HG03439 (cell line): ENCODE measurements at regions not wholly inside any gene's neighbourhood (a gene's known extent, or its start where the extent isn't known, plus 50 kb on each side); places are given as distances from the start of the nearest gene placed in this dataset.

Experiments used
- ATAC-seq: cut with Tn5 transposase; IDR thresholded peaks from one replicate; pipeline ENCODE4 v1.9.1; 2021; ENCODE audit warnings: mild to moderate bottlenecking, moderate library complexity; ENCODE audit not compliant: unreplicated experiment

GRCh38 chr5:18829539-18829938 is 1158.5 kb downstream of the CDH18 start:
- no peak for ATAC-seq

- no peak for ATAC-seq
These were observed 1137.8 kb downstream of the CDH18 start for GRCh38 chr5:18850216-18850615.

GRCh38 chr5:18872978-18873377 is 1115.0 kb downstream of the CDH18 start:
- ATAC-seq = no peak

- no peak for ATAC-seq
These were observed 1111.4 kb downstream of the CDH18 start for GRCh38 chr5:18876565-18876964.

- ATAC-seq = no peak
These were observed 1106.4 kb downstream of the CDH18 start for GRCh38 chr5:18881615-18882014.

GRCh38 chr5:18882154-18882553 is 1105.8 kb downstream of the CDH18 start:
- ATAC-seq = no peak

GRCh38 chr5:18888821-18889220 is 1099.2 kb downstream of the CDH18 start:
- ATAC-seq = no peak

GRCh38 chr5:18900644-18901043 is 1087.4 kb downstream of the CDH18 start:
- no peak for ATAC-seq

- no peak for ATAC-seq
These were observed 1067.0 kb downstream of the CDH18 start for GRCh38 chr5:18920966-18921365.

GRCh38 chr5:18932081-18932480 is 1055.9 kb downstream of the CDH18 start:
- no peak for ATAC-seq

- no peak for ATAC-seq
These were observed 1043.2 kb downstream of the CDH18 start for GRCh38 chr5:18944771-18945170.

GRCh38 chr5:18954239-18954638 is 1033.8 kb downstream of the CDH18 start:
- ATAC-seq = no peak

GRCh38 chr5:18959535-18959934 is 1028.5 kb downstream of the CDH18 start:
- ATAC-seq = no peak

GRCh38 chr5:18961234-18961633 is 1026.8 kb downstream of the CDH18 start:
- ATAC-seq = no peak

GRCh38 chr5:18965893-18966292 is 1022.1 kb downstream of the CDH18 start:
- no peak for ATAC-seq

- ATAC-seq = no peak
These were observed 1020.4 kb downstream of the CDH18 start for GRCh38 chr5:18967637-18968036.

GRCh38 chr5:18968966-18969365 is 1019.0 kb downstream of the CDH18 start:
- no peak for ATAC-seq

- ATAC-seq = no peak
These were observed 1018.0 kb downstream of the CDH18 start for GRCh38 chr5:18970000-18970399.

- no peak for ATAC-seq
These were observed 1015.8 kb downstream of the CDH18 start for GRCh38 chr5:18972177-18972576.

GRCh38 chr5:18975624-18976023 is 1012.4 kb downstream of the CDH18 start:
- ATAC-seq = no peak

- no peak for ATAC-seq
These were observed 1010.1 kb downstream of the CDH18 start for GRCh38 chr5:18977880-18978279.

GRCh38 chr5:18984559-18985080 is 1003.4 kb downstream of the CDH18 start:
- ATAC-seq = no peak

GRCh38 chr5:18985171-18985758 is 1002.7 kb downstream of the CDH18 start:
- ATAC-seq = no peak
